NCI-H510A (cell line): ENCODE measurements at regions not wholly inside any gene's neighbourhood (a gene's known extent, or its start where the extent isn't known, plus 50 kb on each side); places are given as distances from the start of the nearest gene placed in this dataset.

ENCODE experiments used
- DNase-seq: peaks from one replicate; lab custom pipeline; 2025; lab: John Stamatoyannopoulos, UW

DNA sequence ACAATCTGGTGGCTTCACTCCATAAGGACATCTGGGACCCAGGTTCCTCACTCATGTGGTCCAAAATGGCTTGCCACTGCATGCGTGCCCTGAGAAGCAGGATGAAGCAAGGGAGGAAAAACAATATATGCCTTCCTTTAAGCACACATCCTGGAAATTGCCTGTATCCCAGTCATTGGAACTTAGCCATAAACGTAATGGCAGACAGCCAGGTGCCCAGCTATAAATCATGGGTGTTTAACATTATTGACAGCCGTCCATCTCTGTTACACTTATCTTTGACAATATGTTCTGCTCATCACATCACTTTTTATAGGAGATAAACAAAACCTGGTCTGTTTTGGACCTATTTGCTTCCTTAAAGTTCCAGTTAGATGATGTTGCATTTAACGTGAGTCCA lies 181.0 kb downstream of the AASDH start:
- no peak for DNase-seq

GRCh38 chr4:56200275-56200674 lies 187.0 kb downstream of the AASDH start:
- DNase-seq, result no peak

GRCh38 chr4:56198265-56198664 lies 189.0 kb downstream of the AASDH start:
- DNase-seq, result no peak

GRCh38 chr4:56197387-56197786 lies 189.9 kb downstream of the AASDH start:
- no peak for DNase-seq

DNA sequence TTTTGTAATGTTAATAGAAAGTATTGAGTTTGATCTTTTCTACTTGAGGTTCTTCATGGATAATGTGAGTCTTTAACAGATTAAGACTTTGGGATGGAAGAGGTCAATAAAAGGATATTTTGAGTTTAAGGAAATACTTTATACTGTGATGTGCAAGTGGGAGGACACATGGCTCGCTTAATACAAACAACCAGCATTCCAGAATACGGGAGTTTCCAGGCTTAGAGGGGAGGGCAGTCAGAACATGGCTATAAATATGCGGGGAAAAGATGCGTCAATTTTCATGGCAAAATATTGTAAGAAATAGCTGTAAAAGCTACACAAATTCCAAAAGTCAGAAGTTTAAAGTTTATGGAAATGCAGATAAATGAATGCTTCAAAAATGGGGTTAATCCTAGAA lies 192.3 kb downstream of the AASDH start:
- no peak for DNase-seq

DNA sequence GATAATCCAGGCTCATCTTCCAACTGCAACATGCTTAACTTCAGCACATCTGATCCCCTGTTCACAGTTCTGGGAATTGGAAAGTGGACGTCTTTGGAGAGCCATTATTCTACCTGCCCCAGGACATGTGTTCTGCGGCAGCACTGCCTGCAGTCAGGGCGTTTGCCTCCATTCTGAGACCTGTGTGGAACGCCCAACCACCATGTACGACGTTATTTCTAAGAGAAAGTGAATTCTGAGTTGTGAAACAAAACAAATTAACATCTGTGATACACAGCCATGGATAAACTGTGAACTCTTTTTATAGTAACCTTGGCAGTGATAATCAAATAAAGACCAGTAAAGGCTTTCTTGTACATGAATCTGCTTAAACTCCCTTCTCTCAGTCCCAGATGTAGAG lies 195.8 kb downstream of the AASDH start:
- no peak for DNase-seq

- DNase-seq, result no peak
These were observed 199.6 kb downstream of the AASDH start for GRCh38 chr4:56187688-56188087.

DNA sequence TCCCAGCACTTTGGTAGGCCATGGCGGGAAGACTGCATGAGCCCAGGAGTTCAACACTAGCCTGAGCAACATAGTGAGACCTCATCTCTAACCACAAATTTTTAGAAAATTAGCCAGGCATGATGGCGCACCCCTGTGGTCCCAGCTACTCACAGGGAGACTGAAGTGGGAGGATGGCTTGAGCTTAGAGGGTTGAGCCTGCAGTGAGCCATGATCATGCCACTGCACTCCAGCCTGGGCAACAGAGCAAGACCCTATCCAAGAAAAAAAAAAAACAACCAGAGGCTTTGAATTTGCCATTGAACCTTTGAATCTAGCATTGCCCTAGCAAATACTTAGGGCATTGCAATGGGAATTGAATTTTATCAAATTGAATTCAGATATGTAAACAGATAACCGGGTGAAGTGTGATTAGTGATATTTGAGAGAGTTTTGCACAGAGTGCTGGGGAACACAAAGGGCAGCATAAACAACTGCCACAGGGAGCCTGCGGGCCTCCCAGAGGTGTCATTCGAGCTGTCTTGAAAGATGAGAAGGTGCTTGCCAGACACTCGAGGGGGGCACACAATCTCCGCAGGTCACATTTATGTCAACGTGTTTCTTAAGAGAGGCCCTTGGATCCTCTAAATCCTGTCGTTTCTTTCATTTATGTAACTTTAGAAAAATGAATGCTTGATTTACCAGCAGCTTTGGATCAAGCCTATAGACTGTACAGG lies 200.3 kb downstream of the AASDH start:
- no peak for DNase-seq

DNA sequence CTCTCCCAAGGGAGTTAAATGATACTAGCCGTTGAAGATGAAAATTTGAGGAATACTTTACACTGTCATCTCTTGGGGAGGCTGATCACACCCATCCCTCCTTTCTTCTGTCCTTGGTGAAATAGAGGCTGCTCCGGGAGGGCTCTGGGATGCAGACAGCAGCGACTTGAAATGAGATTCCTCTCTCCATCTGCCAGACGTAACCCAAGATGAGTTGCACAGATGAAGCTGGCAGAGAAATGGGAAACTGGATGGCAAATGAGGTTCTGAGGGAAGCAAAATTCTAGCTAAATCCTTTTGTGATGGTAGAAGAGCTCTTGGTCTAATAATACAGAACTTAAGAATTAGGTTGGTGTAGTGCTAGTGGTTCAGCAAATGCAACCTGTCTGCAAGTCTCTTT lies 201.4 kb downstream of the AASDH start:
- no peak for DNase-seq

DNA sequence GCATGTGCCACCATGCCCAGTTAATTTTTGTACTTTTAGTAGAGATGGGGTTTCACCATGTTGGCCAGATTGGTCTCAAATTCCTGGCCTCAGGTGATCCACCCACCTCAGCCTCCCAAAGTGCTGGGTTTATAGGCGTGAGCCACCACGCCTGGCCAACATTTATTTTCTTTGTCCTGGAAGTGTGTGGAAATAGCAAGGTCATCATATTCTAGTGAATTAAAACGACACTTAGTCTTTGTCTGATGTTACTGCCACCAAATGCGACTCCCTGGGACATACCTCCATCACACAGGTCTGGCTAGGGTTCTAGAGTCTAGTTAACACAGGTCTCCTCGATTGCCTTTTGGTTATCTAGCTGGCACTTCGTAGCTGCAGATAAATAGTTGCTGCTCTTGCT lies 203.1 kb downstream of the AASDH start:
- no peak for DNase-seq

GRCh38 chr4:56183344-56183959 lies 203.8 kb downstream of the AASDH start:
- DNase-seq, result no peak

DNA sequence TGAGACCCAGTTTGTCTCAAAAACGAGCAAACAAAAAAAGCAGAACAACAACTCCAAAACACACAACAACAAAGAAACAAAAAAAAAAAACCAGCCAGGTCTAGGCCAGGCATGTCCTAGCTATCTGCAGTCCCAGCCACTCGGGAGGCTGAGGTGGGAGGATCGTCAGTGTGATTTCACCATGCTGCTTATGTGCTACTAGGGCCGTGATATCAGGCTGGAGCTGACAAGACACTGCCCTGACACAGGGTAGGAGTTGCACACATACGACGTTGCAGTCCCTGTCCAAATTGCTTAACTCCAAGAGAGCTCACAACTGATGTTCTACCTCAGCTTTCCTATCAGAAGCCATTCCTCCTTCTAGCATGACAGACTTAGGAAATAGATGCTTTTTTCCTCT lies 204.9 kb downstream of the AASDH start:
- DNase-seq, result no peak

- no peak for DNase-seq
These were observed 205.9 kb downstream of the AASDH start for GRCh38 chr4:56181140-56181953.

GRCh38 chr4:56169061-56169460 lies 218.2 kb downstream of the AASDH start:
- DNase-seq, result no peak

- no peak for DNase-seq
These were observed 216.2 kb downstream of the CEP135 start for GRCh38 chr4:56164907-56165306.

DNA sequence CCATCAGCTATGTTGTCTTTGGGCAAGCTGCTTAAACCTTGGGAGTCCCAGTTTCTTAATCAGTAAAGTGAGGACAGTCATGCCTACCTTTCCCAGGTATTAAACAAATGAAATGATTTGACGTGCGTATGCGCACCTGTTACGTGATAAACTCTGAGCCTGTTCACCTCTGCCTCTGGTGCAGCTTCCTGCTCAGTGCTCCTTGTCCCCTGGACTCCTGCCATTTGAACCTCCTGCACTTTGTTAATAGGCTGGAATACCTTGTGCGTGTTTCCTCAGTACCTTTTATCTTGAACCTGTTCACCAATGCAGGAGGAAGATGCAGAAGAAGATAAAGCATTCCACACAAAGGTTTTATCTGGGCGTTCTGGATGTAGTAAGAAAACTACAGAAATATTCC lies 211.9 kb downstream of the CEP135 start:
- no peak for DNase-seq

DNA sequence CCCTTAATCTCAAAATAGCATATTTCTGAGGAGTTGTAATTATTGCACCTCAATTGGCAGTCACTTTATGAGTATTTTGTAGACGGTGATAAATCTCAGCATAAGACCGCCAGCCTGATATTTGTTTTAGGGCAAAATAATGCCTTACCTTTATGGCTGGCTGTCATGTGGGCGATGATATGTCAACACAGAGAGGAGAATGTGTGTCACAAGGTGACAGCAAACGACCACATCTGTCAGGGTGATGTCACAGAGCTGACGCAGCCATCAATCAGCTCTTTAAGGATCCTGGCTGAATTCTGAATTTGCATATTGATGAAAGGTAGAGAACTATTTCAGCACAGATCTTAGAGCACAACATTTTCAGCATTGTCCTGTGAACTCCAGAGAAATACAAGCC lies 209.7 kb downstream of the CEP135 start:
- DNase-seq, result no peak

DNA sequence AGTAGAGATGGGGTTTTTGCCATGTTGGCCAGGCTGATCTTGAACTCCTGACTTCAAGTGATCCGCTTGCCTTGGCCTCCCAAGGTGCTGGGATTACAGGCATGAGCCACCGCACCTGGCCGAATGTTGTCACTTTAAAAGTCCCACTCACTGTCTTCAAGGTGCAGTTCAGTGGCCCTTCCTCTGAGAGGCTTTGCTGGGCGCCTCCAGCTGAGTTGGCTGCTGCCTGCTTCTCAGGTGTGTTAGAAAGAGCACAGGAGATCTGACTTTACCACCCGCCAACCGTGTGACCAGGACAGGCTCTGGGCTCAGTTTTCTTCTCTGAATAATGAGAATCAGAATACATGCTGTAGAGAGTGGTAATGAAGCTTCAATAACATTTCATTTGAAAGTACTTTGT lies 207.4 kb downstream of the CEP135 start:
- DNase-seq, result no peak

DNA sequence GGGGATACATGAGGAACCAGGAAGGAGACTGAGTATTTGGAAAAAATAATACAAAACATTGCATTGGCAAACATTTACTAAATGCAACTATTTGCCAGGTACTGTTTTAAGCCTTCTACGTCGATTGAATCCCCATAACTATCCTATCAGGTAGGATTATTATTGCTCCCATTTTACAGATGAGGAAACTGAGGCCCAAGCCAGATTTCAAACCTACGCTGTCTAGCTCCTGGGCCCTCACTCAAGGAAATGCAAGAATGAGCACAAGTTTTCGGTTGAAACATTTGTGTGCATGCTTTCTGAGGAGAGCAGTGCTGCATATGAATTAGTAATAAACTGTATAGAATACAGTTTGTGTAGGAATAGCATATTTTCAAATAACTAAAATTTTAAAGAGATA lies 206.7 kb downstream of the CEP135 start:
- no peak for DNase-seq

DNA sequence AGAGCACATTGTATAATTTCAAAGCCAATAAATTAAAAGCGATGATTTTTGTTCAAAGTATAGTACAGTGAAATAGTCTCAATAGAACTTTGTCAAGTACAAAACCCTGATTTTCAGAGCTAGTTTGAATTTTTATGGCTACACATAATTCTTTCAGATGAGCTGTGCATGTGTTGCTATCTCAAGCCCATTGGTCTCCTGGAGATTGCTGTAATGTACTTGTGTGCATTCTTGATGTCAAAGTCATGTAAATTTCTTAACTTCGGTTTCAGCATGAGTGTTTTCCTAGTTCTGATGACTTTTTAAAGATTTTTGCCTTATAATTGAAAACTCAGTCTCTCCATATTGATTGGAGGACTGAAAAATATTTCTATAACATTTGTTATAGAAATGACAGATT lies 200.8 kb downstream of the CEP135 start:
- no peak for DNase-seq

GRCh38 chr4:56148428-56148827 lies 199.7 kb downstream of the CEP135 start:
- DNase-seq, result no peak

DNA sequence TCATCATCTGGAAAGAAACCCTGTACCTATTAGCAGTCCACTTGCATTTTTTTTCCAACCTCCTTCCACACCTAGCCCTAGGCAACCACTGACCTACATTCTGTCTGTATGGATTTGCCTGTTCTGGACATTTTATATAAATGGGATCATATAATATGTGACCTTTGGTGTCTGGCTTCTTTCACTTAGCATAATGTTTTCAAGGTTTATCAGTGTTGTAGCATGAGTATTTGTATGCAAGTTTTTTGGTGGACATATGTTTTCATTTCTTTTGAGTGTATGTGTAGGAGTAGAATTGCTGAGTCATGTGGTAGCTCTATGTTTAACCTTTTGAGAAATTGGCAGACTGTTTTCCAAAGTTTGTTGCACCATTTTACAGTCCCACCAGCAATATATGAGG lies 198.6 kb downstream of the CEP135 start:
- no peak for DNase-seq

DNA sequence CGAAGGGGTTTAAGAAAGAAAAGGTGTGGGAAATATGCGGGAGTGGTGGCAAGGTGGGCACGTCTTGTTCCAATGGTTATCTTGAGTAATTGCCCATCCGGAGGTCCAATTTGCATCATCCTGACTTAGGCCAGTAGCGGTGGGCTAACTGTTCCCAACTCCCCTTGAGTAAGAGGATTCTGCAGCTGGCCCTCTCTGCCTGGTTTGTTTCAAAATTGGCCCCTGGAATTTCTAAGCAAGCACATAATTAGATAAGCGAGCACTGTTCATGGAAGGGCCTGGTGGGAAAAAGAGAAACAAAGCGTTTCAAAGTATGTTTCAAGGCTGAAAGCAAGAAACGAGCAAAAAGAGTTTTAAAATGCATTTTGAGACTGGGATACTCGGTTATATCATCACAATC lies 198.2 kb downstream of the CEP135 start:
- no peak for DNase-seq
